ENCODE measurements at regions not wholly inside any gene's neighbourhood (a gene's known extent, or its start where the extent isn't known, plus 50 kb on each side); places are given as distances from the start of the nearest gene placed in this dataset.

DNA sequence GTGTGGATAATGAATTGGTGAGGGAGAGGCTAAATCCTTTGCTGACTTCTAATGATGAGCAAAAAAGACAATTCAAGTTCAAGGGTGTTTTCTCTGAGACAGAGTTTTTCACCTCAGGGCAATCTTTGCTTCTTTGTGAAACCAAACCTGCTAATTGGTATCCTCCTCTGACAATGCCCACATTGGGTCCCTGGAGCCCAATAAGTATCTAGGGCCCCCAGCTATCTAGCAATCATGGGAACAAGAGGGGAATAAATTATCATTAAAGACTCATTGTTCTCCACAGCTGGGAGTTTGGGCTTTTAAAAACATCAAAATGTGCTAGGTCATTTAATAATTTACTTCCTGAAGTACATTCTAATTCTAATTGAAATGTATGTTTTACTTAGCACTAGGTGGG lies 227.3 kb downstream of the TMEM167A start:
- H3K4me3 ChIP-seq (ENCODE audit: low read depth, low read length, poor library complexity, severe bottlenecking): no peak overlapping the region
- DNase-seq (ENCODE audit: low spot score): no peak
- BruUV-seq (replicated peaks): no TSS peak
- intact Hi-C loops (cut with micrococcal nuclease; ENCODE audit: unreplicated experiment): no loop called here
- ChIA-PET POLR2A (ENCODE audit: low non-redundant PET) (no interaction called here), CTCF (no interaction called here)
- peaks cover 4% of the 10 kb centered on the region for H3K27me3 ChIP-seq (replicated peaks; ENCODE audit: insufficient read depth, low read depth, low read length, poor library complexity)
- H3K9me3 ChIP-seq (ENCODE audit: low read depth, low read length, poor library complexity, severe bottlenecking): no peaks in the 10 kb centered on the region
- H3K27ac ChIP-seq (ENCODE audit: low read depth, low read length, poor library complexity, severe bottlenecking): no peak overlapping the region
- H3K4me1 ChIP-seq (ENCODE audit: insufficient read depth, low read length, poor library complexity, severe bottlenecking): no peaks in the 10 kb centered on the region
- no peaks in the 10 kb centered on the region for H3K36me3 ChIP-seq (ENCODE audit: insufficient read depth, low read length, poor library complexity, severe bottlenecking)
- TF ChIP-seq, protein P1, sequence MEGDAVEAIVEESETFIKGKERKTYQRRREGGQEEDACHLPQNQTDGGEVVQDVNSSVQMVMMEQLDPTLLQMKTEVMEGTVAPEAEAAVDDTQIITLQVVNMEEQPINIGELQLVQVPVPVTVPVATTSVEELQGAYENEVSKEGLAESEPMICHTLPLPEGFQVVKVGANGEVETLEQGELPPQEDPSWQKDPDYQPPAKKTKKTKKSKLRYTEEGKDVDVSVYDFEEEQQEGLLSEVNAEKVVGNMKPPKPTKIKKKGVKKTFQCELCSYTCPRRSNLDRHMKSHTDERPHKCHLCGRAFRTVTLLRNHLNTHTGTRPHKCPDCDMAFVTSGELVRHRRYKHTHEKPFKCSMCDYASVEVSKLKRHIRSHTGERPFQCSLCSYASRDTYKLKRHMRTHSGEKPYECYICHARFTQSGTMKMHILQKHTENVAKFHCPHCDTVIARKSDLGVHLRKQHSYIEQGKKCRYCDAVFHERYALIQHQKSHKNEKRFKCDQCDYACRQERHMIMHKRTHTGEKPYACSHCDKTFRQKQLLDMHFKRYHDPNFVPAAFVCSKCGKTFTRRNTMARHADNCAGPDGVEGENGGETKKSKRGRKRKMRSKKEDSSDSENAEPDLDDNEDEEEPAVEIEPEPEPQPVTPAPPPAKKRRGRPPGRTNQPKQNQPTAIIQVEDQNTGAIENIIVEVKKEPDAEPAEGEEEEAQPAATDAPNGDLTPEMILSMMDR (conservative IDR thresholded peaks at IDR 0.05; ENCODE audit: low read depth, low read length): no peak

DNA sequence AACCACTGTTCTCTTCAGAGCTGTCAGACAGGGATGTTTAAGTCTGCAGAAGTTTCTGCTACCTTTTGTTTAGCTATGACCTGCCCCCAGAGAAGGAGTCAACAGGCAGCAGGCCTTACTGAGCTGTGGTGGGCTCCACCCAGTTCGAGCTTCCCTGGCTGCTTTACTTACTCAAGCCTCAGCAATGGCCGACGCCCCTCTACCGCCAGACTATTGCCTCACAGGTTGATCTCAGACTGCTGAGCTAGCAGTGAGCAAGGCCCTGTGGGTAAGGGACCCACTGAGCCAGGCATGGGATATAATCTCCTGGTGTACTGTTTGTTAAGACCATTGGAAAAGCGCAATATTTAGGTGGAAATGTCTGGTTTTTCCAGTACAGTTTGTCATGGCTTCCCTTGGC lies 229.6 kb downstream of the TMEM167A start:
- Histone ChIP-seq H3K27me3 (replicated peaks; ENCODE audit: insufficient read depth, low read depth, low read length, poor library complexity) (no peaks in the 10 kb centered on the region), H3K9me3 (ENCODE audit: low read depth, low read length, poor library complexity, severe bottlenecking) (no peaks in the 10 kb centered on the region), H3K4me3 (ENCODE audit: low read depth, low read length, poor library complexity, severe bottlenecking) (no peak overlapping the region), H3K27ac (ENCODE audit: low read depth, low read length, poor library complexity, severe bottlenecking) (no peak overlapping the region), H3K36me3 (ENCODE audit: insufficient read depth, low read length, poor library complexity, severe bottlenecking) (no peaks in the 10 kb centered on the region), H3K4me1 (ENCODE audit: insufficient read depth, low read length, poor library complexity, severe bottlenecking) (no peaks in the 10 kb centered on the region)
- DNase-seq (ENCODE audit: low spot score): no peak
- intact Hi-C loops (cut with micrococcal nuclease; ENCODE audit: unreplicated experiment): no loop called here
- no TSS peak for BruUV-seq (replicated peaks)
- POLR2A ChIA-PET (ENCODE audit: low non-redundant PET): no interaction called here
- no peak for TF ChIP-seq EZH2 (IDR thresholded peaks at IDR 0.05; ENCODE audit: borderline replicate concordance, low read depth, low read length, poor library complexity, severe bottlenecking)
- TF ChIP-seq, protein P1 (conservative IDR thresholded peaks at IDR 0.05; ENCODE audit: low read depth, low read length): no peak
- CTCF ChIA-PET: no interaction called here

DNA sequence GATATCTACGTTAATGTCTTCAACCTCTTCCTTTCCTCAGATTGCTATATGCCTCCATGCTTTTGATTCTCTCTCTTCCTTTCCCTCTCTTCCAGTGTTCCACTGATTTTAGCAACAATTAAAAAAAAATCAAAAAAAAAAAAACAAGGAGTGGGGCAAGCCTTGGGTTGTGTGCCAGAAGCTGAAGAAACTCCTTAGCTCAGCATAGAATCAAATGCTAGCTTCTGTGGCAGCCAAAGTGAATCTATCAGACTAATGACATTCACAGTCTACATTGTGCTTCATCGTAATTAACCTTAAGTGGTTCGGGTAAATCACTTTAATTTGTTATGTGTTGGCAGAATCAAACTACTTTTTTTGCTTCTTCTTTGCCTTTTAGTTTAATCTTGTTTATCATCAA lies 237.3 kb downstream of the TMEM167A start:
- ChIA-PET CTCF (no interaction called here), POLR2A (ENCODE audit: low non-redundant PET) (no interaction called here)
- no TSS peak for BruUV-seq (replicated peaks)
- Histone ChIP-seq H3K27me3 (replicated peaks; ENCODE audit: insufficient read depth, low read depth, low read length, poor library complexity) (no peaks in the 10 kb centered on the region), H3K36me3 (ENCODE audit: insufficient read depth, low read length, poor library complexity, severe bottlenecking) (no peaks in the 10 kb centered on the region), H3K4me3 (ENCODE audit: low read depth, low read length, poor library complexity, severe bottlenecking) (no peak overlapping the region), H3K27ac (ENCODE audit: low read depth, low read length, poor library complexity, severe bottlenecking) (no peak overlapping the region), H3K9me3 (ENCODE audit: low read depth, low read length, poor library complexity, severe bottlenecking) (no peaks in the 10 kb centered on the region), H3K4me1 (ENCODE audit: insufficient read depth, low read length, poor library complexity, severe bottlenecking) (no peaks in the 10 kb centered on the region)
- TF ChIP-seq, protein P1 (conservative IDR thresholded peaks at IDR 0.05; ENCODE audit: low read depth, low read length): no peak
- TF ChIP-seq EZH2 (IDR thresholded peaks at IDR 0.05; ENCODE audit: borderline replicate concordance, low read depth, low read length, poor library complexity, severe bottlenecking): no peak
- intact Hi-C loops (cut with micrococcal nuclease; ENCODE audit: unreplicated experiment): no loop called here
- no peak for DNase-seq (ENCODE audit: low spot score)

Measured in A673 (cell line).